NK-92 treated with Interleukin-12 subunit alpha and Interleukin-12 subunit beta, amount 100 ng/mL, for 24 hours (cell line): ENCODE measurements at regions not wholly inside any gene's neighbourhood (a gene's known extent, or its start where the extent isn't known, plus 50 kb on each side); places are given as distances from the start of the nearest gene placed in this dataset.

Experiments
- DNase-seq: peaks from one replicate; lab custom pipeline; 2025; lab: John Stamatoyannopoulos, UW

GRCh38 chr15:57823325-57823882 lies 116.9 kb downstream of the POLR2M start:
- no peak for DNase-seq

GRCh38 chr15:57824186-57824585 lies 117.7 kb downstream of the POLR2M start:
- no peak for DNase-seq

GRCh38 chr15:57827021-57827420 lies 120.5 kb downstream of the POLR2M start:
- DNase-seq, result no peak

- DNase-seq, result no peak
These were observed 121.5 kb downstream of the POLR2M start for GRCh38 chr15:57827971-57828370.

GRCh38 chr15:57832183-57832582 lies 125.7 kb downstream of the POLR2M start:
- DNase-seq, result no peak

GRCh38 chr15:57835119-57835518 lies 128.6 kb downstream of the POLR2M start:
- DNase-seq, result no peak

- no peak for DNase-seq
These were observed 142.8 kb downstream of the POLR2M start for GRCh38 chr15:57849317-57849716.

GRCh38 chr15:57854531-57854930 lies 148.0 kb downstream of the POLR2M start:
- DNase-seq, result no peak

GRCh38 chr15:57857871-57858270 lies 151.4 kb downstream of the POLR2M start:
- no peak for DNase-seq

- DNase-seq, result no peak
These were observed 152.7 kb downstream of the POLR2M start for GRCh38 chr15:57859130-57859685.

- no peak for DNase-seq
These were observed 154.6 kb downstream of the POLR2M start for GRCh38 chr15:57861034-57861638.

GRCh38 chr15:57861815-57862586 lies 155.5 kb downstream of the POLR2M start:
- no peak for DNase-seq

GRCh38 chr15:57862761-57863160 lies 156.2 kb downstream of the POLR2M start:
- no peak for DNase-seq

GRCh38 chr15:57865294-57865693 lies 158.8 kb downstream of the POLR2M start:
- no peak for DNase-seq

- DNase-seq, result peak; percentile 35
These were observed 159.7 kb downstream of the POLR2M start for GRCh38 chr15:57866149-57866736.

- DNase-seq, result peak; percentile 47
These were observed 161.7 kb downstream of the POLR2M start for GRCh38 chr15:57867970-57868798.

- no peak for DNase-seq
These were observed 164.2 kb downstream of the POLR2M start for GRCh38 chr15:57870667-57871066.

GRCh38 chr15:57872281-57873030 lies 165.9 kb downstream of the POLR2M start:
- no peak for DNase-seq

- no peak for DNase-seq
These were observed 167.2 kb downstream of the POLR2M start for GRCh38 chr15:57873564-57874209.

GRCh38 chr15:57875347-57875746 lies 168.8 kb downstream of the POLR2M start:
- no peak for DNase-seq

GRCh38 chr15:57878573-57878972 lies 172.1 kb downstream of the POLR2M start:
- DNase-seq, result no peak
